Fibroblast of lung (primary cell): ENCODE measurements at regions not wholly inside any gene's neighbourhood (a gene's known extent, or its start where the extent isn't known, plus 50 kb on each side); places are given as distances from the start of the nearest gene placed in this dataset.

Source experiments
- CTCF ChIP-seq, 2 donors: IDR thresholded peaks in 1 of 2; conservative IDR thresholded peaks in 1 of 2; 1 replicate in 1 of 2; 2 replicates in 1 of 2; pipeline ENCODE4 v1.5.1; 2011 to 2012; ENCODE audit warnings: low read length in 2 of 2, control low read depth in 1 of 2, inconsistent platforms in 1 of 2, low read depth in 1 of 2, mild to moderate bottlenecking in 1 of 2
- EZH2 ChIP-seq: IDR thresholded peaks from 2 replicates; pipeline ENCODE4 v1.5.1; 2012; ENCODE audit warnings: low read length, control low read depth, mild to moderate bottlenecking; ENCODE audit errors: missing control alignments

GRCh38 chr12:86521870-86522269 lies 265.7 kb upstream of the MGAT4C start:
- TF ChIP-seq CTCF (conservative IDR thresholded peaks at IDR 0.05 in 1 of 2, IDR thresholded peaks at IDR 0.05 in 1 of 2; ENCODE audit: low read depth in 1 of 2, low read length in 2 of 2), result no peak
- TF ChIP-seq EZH2, result no peak
